GM23248 (cell line): ENCODE measurements at regions not wholly inside any gene's neighbourhood (a gene's known extent, or its start where the extent isn't known, plus 50 kb on each side); places are given as distances from the start of the nearest gene placed in this dataset.

Experiments
- DNase-seq: peaks from one replicate; pipeline ENCODE4 v3.0.0-alpha.2; 2015
- H2AFZ ChIP-seq: fragments of 200-600 bp; sonication (generic); 2 replicates; pipeline ENCODE4 v1.6.1; 2016; ENCODE audit warnings: antibody characterized with exemption
- H3F3A ChIP-seq: fragments of 200-600 bp; sonication (generic); 2 replicates; pipeline ENCODE4 v1.6.1; 2016; ENCODE audit warnings: mild to moderate bottlenecking, antibody characterized with exemption, mixed run types; ENCODE audit not compliant: insufficient read depth
- H3K27ac ChIP-seq: fragments of 200-600 bp; sonication (generic); 2 replicates; pipeline ENCODE4 v1.5.1; 2016; ENCODE audit warnings: mild to moderate bottlenecking
- H3K27me3 ChIP-seq: fragments of 200-600 bp; sonication (generic); replicated peaks from 2 replicates; pipeline ENCODE4 v1.6.1; 2016; ENCODE audit warnings: mild to moderate bottlenecking; ENCODE audit not compliant: insufficient read depth
- H3K36me3 ChIP-seq: fragments of 200-600 bp; sonication (generic); 2 replicates; pipeline ENCODE4 v1.6.1; 2016; ENCODE audit warnings: low read depth, mild to moderate bottlenecking
- H3K4me1 ChIP-seq: fragments of 200-600 bp; sonication (generic); 2 replicates; pipeline ENCODE4 v1.6.1; 2016; ENCODE audit warnings: mild to moderate bottlenecking; ENCODE audit not compliant: insufficient read depth
- H3K4me2 ChIP-seq: fragments of 200-600 bp; sonication (generic); one replicate; pipeline ENCODE4 v1.6.1; 2016; ENCODE audit warnings: mild to moderate bottlenecking; ENCODE audit not compliant: unreplicated experiment
- H3K4me3 ChIP-seq: fragments of 200-600 bp; sonication (generic); 2 replicates; pipeline ENCODE4 v1.5.1; 2016; ENCODE audit warnings: mild to moderate bottlenecking
- H3K79me2 ChIP-seq: fragments of 200-600 bp; sonication (generic); 2 replicates; pipeline ENCODE4 v1.6.1; 2016; ENCODE audit warnings: mild to moderate bottlenecking; ENCODE audit not compliant: insufficient read depth
- H3K9ac ChIP-seq: fragments of 200-600 bp; sonication (generic); 2 replicates; pipeline ENCODE4 v1.6.1; 2016; ENCODE audit warnings: mild to moderate bottlenecking
- H3K9me2 ChIP-seq: fragments of 200-600 bp; sonication (generic); 2 replicates; pipeline ENCODE4 v1.6.1; 2016; ENCODE audit warnings: mixed run types, mild to moderate bottlenecking, moderate library complexity; ENCODE audit not compliant: insufficient read depth
- H3K9me3 ChIP-seq: fragments of 200-600 bp; sonication (generic); one replicate; pipeline ENCODE4 v1.6.1; 2017; ENCODE audit warnings: low read depth
- H4K20me1 ChIP-seq: fragments of 200-600 bp; sonication (generic); 2 replicates; pipeline ENCODE4 v1.6.0; 2016; ENCODE audit not compliant: insufficient read depth
- EZH2 ChIP-seq: fragments of 200-600 bp; sonication (generic); IDR thresholded peaks from 2 replicates; pipeline ENCODE4 v1.6.1; 2018; ENCODE audit warnings: antibody characterized with exemption, mild to moderate bottlenecking; ENCODE audit not compliant: insufficient read depth, poor library complexity, severe bottlenecking
- EZH2phosphoT487 ChIP-seq: fragments of 200-600 bp; sonication (generic); IDR thresholded peaks from 2 replicates; pipeline ENCODE4 v1.6.1; 2018; ENCODE audit warnings: antibody characterized with exemption, moderate library complexity, mild to moderate bottlenecking, low read depth; ENCODE audit not compliant: insufficient read depth
- WGBS, 2 experiments: methylation state at CpG; one replicate each; pipeline ENCODE4 v1.1.6; 2015 to 2017; ENCODE audit warnings: low lambda C conversion rate in 2 of 2, low coverage in 1 of 2; ENCODE audit errors: missing lambda C conversion rate in 2 of 2; 5-methylcytosine and 5-hydroxymethylcytosine counted together
- in situ Hi-C: fragments of 300-500 bp; cut with MboI; formaldehyde crosslinking; loops from 2 replicates; pipeline ENCODE4 v1.15.0; 2020

DNA sequence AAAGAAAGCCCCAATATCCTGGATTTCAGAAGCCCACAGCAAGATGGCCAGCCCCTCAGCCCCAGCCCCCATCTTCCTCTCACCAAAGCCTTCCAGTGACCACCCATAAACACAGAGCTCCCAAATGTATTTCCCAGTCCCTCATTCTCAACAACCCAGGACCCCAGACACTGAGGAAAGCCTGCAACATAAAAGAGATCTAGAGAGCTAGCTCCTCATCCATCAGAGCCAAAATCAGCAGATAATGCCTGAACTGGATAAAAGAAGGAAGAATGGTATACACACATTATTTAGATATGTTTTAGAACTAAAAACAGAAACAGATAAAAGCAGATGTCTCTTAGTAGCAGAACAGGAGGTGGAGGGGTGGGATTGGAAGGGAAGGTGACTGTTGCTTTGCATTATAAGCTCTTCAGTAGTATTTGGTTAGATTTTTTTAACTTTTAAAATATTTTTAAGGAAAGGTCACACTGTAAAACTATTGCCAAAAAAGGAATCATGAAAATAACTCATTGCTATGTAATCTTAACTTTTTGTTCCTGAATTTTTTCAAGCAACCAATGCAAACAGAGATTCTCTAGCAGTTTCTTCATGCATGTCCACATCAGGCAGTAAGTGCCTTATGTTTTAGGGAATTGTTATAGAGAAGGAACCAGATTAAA, 144.2 kb upstream of the PKDCC start:
- peaks cover 53% of the 10 kb centered on the region for H3K4me1 ChIP-seq
- TF ChIP-seq EZH2 = no peak
- no peak overlapping the region for H3K4me3 ChIP-seq
- 0 out of 2 replicates have a peak overlapping the region, but pooled peaks have one; percentile 14 for H2AFZ ChIP-seq
- H3K9ac ChIP-seq = no peak overlapping the region
- peak overlapping the region; percentile 21; the same call in 1 of the 2 replicates for H3K27ac ChIP-seq
- no peaks in the 10 kb centered on the region for H3K27me3 ChIP-seq
- H3K36me3 ChIP-seq = no peaks in the 10 kb centered on the region
- H3K9me3 ChIP-seq = no peaks in the 10 kb centered on the region
- peak; percentile 57 for DNase-seq
- in situ Hi-C loops = no loop called here
- 0 out of 2 replicates have a peak, but pooled peaks cover 9% of the 10 kb centered on the region for H3F3A ChIP-seq
- no peaks in the 10 kb centered on the region for H4K20me1 ChIP-seq
- H3K79me2 ChIP-seq = no peaks in the 10 kb centered on the region
- 0 out of 2 replicates have a peak, but pooled peaks cover 3% of the 10 kb centered on the region for H3K9me2 ChIP-seq
- peak overlapping the region; percentile 10 for H3K4me2 ChIP-seq

DNA sequence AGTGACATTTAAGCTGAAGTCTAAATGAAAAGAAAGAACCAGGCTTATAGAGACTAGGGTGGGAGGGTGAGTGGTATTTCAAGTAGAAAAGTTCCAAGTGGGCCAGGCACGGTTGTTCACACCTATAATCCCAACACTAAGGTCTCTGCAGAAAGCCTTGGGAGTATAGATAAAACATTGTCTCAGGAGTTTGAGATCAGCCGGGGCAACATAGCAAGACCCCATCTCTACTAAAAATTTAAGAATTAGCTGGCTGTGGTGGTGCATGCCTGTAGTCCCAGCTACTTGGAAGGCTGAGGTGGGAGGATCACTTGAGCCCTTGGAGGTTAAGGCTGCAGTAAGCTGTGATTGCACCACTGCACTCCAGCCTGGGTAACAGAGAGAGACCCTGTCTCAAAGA, 143.4 kb upstream of the PKDCC start:
- Histone ChIP-seq H3F3A (0 out of 2 replicates have a peak, but pooled peaks cover 9% of the 10 kb centered on the region), H4K20me1 (no peaks in the 10 kb centered on the region), H2AFZ (no peak overlapping the region), H3K27ac (no peak overlapping the region), H3K4me1 (peaks cover 44% of the 10 kb centered on the region), H3K4me2 (no peak overlapping the region), H3K9ac (no peak overlapping the region), H3K79me2 (no peaks in the 10 kb centered on the region), H3K9me2 (0 out of 2 replicates have a peak, but pooled peaks cover 3% of the 10 kb centered on the region), H3K9me3 (no peaks in the 10 kb centered on the region), H3K36me3 (no peaks in the 10 kb centered on the region), H3K4me3 (no peak overlapping the region), H3K27me3 (no peaks in the 10 kb centered on the region)
- WGBS, 2 experiments = 62 to 66% methylated on average over 2 of the region's 2 CpGs
- no peak for TF ChIP-seq EZH2
- no peak for TF ChIP-seq EZH2phosphoT487
- in situ Hi-C loops = no loop called here
- DNase-seq = no peak

GRCh38 chr2:41905597-41906337, 142.1 kb upstream of the PKDCC start:
- H3F3A ChIP-seq = no peaks in the 10 kb centered on the region
- H3K9me3 ChIP-seq = no peaks in the 10 kb centered on the region
- H3K4me3 ChIP-seq = no peak overlapping the region
- no peak overlapping the region for H3K9ac ChIP-seq
- H3K4me2 ChIP-seq = no peak overlapping the region
- no peak overlapping the region for H3K27ac ChIP-seq
- TF ChIP-seq EZH2 (no peak), EZH2phosphoT487 (no peak)
- no peak for DNase-seq
- no peaks in the 10 kb centered on the region for H3K36me3 ChIP-seq
- in situ Hi-C loops = no loop called here
- no peak overlapping the region for H2AFZ ChIP-seq
- whole genome bisulfite sequencing, 2 experiments = 48 to 60% methylated on average over 7 of the region's 7 CpGs
- H4K20me1 ChIP-seq = no peaks in the 10 kb centered on the region
- no peaks in the 10 kb centered on the region for H3K79me2 ChIP-seq
- peaks cover 31% of the 10 kb centered on the region for H3K4me1 ChIP-seq
- H3K27me3 ChIP-seq = no peaks in the 10 kb centered on the region
- H3K9me2 ChIP-seq = 0 out of 2 replicates have a peak, but pooled peaks cover 3% of the 10 kb centered on the region

DNA sequence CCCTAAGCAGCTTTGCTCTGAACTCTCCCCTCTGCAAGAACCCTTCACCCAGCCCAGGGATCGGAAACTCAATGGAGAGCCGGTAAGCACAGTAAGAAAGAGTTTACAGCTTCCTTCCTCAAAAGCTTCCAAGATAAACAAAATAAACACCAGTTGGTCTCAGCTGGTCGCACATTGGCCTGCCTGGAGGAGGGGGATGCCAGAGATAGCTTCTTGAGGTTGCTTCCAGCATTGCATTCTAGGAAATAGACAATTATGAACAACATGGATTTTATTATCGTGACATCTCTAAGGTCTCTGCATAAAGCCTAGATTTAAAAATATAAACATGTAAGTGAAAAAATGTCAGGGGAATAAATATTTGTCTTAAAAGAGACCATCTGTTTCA, 141.5 kb upstream of the PKDCC start:
- no peak overlapping the region for H3K9ac ChIP-seq
- no peak overlapping the region for H3K4me2 ChIP-seq
- H2AFZ ChIP-seq = no peak overlapping the region
- H3K36me3 ChIP-seq = no peaks in the 10 kb centered on the region
- no peak for TF ChIP-seq EZH2phosphoT487
- no peak for TF ChIP-seq EZH2
- no peak for DNase-seq
- H3K27ac ChIP-seq = no peak overlapping the region
- no peaks in the 10 kb centered on the region for H3K27me3 ChIP-seq
- 0 out of 2 replicates have a peak, but pooled peaks cover 3% of the 10 kb centered on the region for H3K9me2 ChIP-seq
- no peaks in the 10 kb centered on the region for H3F3A ChIP-seq
- WGBS, 2 experiments = 17 to 21% methylated on average over 4 of the region's 4 CpGs
- H4K20me1 ChIP-seq = no peaks in the 10 kb centered on the region
- H3K9me3 ChIP-seq = no peaks in the 10 kb centered on the region
- no peak overlapping the region for H3K4me3 ChIP-seq
- in situ Hi-C loops = no loop called here
- H3K4me1 ChIP-seq = peaks cover 29% of the 10 kb centered on the region
- no peaks in the 10 kb centered on the region for H3K79me2 ChIP-seq
